Hematopoietic multipotent progenitor cell treated with erythropoietin and hydrocortisone succinate and interleukin-3 and kit ligand, for 15 days (in vitro differentiated cells): ENCODE measurements at regions not wholly inside any gene's neighbourhood (a gene's known extent, or its start where the extent isn't known, plus 50 kb on each side); places are given as distances from the start of the nearest gene placed in this dataset.

Experiments used
- DNase-seq: peaks from one replicate; pipeline ENCODE4 v3.0.0-alpha.2; 2015; ENCODE audit warnings: low spot score

GRCh38 chr4:124469981-124470380 lies 242.6 kb downstream of the ANKRD50 start:
- no peak for DNase-seq

GRCh38 chr4:124478470-124478869 lies 234.1 kb downstream of the ANKRD50 start:
- DNase-seq = no peak

- DNase-seq = no peak
These were observed 232.5 kb downstream of the ANKRD50 start for GRCh38 chr4:124480061-124480460.

- no peak for DNase-seq
These were observed 231.4 kb downstream of the ANKRD50 start for GRCh38 chr4:124481123-124481522.

GRCh38 chr4:124483048-124483906 lies 229.3 kb downstream of the ANKRD50 start:
- DNase-seq = no peak

- no peak for DNase-seq
These were observed 228.5 kb downstream of the ANKRD50 start for GRCh38 chr4:124484008-124484407.

GRCh38 chr4:124484940-124485339 lies 227.6 kb downstream of the ANKRD50 start:
- no peak for DNase-seq

GRCh38 chr4:124486423-124486822 lies 226.1 kb downstream of the ANKRD50 start:
- DNase-seq = no peak

- no peak for DNase-seq
These were observed 224.9 kb downstream of the ANKRD50 start for GRCh38 chr4:124487651-124488050.

GRCh38 chr4:124491361-124492145 lies 221.0 kb downstream of the ANKRD50 start:
- no peak for DNase-seq

GRCh38 chr4:124499261-124499660 lies 213.3 kb downstream of the ANKRD50 start:
- no peak for DNase-seq

- DNase-seq = no peak
These were observed 211.0 kb downstream of the ANKRD50 start for GRCh38 chr4:124501576-124501975.

GRCh38 chr4:124504431-124504830 lies 208.1 kb downstream of the ANKRD50 start:
- DNase-seq = no peak

GRCh38 chr4:124505211-124505610 lies 207.3 kb downstream of the ANKRD50 start:
- no peak for DNase-seq

- DNase-seq = no peak
These were observed 203.4 kb downstream of the ANKRD50 start for GRCh38 chr4:124509151-124509550.

- no peak for DNase-seq
These were observed 197.9 kb downstream of the ANKRD50 start for GRCh38 chr4:124514588-124514987.

GRCh38 chr4:124515591-124515990 lies 196.9 kb downstream of the ANKRD50 start:
- DNase-seq = no peak

GRCh38 chr4:124519196-124519595 lies 193.3 kb downstream of the ANKRD50 start:
- DNase-seq = no peak

- no peak for DNase-seq
These were observed 188.7 kb downstream of the ANKRD50 start for GRCh38 chr4:124523816-124524215.

GRCh38 chr4:124525524-124525923 lies 187.0 kb downstream of the ANKRD50 start:
- no peak for DNase-seq

GRCh38 chr4:124526331-124526730 lies 186.2 kb downstream of the ANKRD50 start:
- no peak for DNase-seq

- no peak for DNase-seq
These were observed 185.8 kb downstream of the ANKRD50 start for GRCh38 chr4:124526769-124527168.

- DNase-seq = no peak
These were observed 185.2 kb downstream of the ANKRD50 start for GRCh38 chr4:124527364-124527763.
